ENCODE measurements at regions not wholly inside any gene's neighbourhood (a gene's known extent, or its start where the extent isn't known, plus 50 kb on each side); places are given as distances from the start of the nearest gene placed in this dataset.

DNA sequence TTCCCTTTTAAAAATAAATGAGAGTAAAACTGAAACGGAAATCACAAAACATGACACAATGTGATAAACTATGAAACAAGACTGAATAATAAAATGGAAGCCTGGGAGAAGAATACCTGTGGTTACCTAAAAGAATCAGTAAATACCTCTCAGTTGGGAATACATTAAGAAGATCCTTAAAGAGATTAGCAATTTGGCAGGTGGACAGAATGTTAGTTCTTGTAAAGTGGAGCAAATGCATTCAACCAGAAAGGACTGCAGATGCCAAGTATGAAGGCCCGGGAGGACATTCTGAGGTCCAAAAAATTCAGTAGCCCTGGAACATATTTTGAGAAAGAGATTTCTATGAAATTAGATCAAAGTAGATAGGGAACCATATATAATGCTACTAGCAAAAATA is 861.3 kb upstream of the SEL1L start:
- Histone ChIP-seq H2AFZ (ENCODE audit: low read length) (no peak overlapping the region), H3K4me2 (ENCODE audit: low read depth, low read length, poor library complexity, severe bottlenecking) (no peak overlapping the region), H3K27me3 (ENCODE audit: low read length) (no peaks in the 10 kb centered on the region), H3K9ac (ENCODE audit: low read length) (no peak overlapping the region), H3K4me1 (ENCODE audit: low read length) (no peaks in the 10 kb centered on the region), H3K27ac (ENCODE audit: low read length) (no peak overlapping the region), H3K79me2 (ENCODE audit: low read length) (no peaks in the 10 kb centered on the region), H3K9me2 (replicated peaks; ENCODE audit: insufficient read depth, low read length) (no peaks in the 10 kb centered on the region), H3K36me3 (ENCODE audit: insufficient read depth, low read length) (no peaks in the 10 kb centered on the region), H4K20me1 (ENCODE audit: insufficient read depth, low read depth, low read length) (no peaks in the 10 kb centered on the region), H3K4me3 (ENCODE audit: low read length) (no peak overlapping the region), H3K9me3 (ENCODE audit: low read length) (peaks cover 34% of the 10 kb centered on the region)
- DNase-seq, result no peak

DNA sequence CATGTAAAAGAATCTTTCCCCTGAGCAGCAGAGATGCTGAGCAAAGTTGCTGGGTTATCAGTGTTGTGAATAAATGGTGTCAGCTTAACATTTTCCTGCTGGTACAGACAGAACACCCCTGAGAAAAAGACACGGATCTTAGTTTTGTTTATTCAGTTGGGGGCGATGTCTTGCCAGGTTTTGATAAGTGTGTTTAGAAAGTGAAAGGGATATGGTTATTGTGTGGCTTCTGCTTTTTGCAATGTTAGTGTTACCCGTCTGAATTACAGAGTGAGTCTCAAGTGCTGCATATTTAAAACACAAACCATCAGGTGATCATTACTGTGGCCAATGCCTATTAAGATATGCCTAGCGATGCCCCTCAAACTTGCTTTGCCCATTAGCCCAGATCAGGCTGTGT is 864.6 kb upstream of the SEL1L start:
- H3K27ac ChIP-seq (ENCODE audit: low read length), result no peak overlapping the region
- no peak overlapping the region for H3K9ac ChIP-seq (ENCODE audit: low read length)
- H3K4me1 ChIP-seq (ENCODE audit: low read length), result no peaks in the 10 kb centered on the region
- no peak overlapping the region for H2AFZ ChIP-seq (ENCODE audit: low read length)
- H3K9me2 ChIP-seq (replicated peaks; ENCODE audit: insufficient read depth, low read length), result no peaks in the 10 kb centered on the region
- H3K36me3 ChIP-seq (ENCODE audit: insufficient read depth, low read length), result no peaks in the 10 kb centered on the region
- H3K27me3 ChIP-seq (ENCODE audit: low read length), result no peaks in the 10 kb centered on the region
- H4K20me1 ChIP-seq (ENCODE audit: insufficient read depth, low read depth, low read length), result no peaks in the 10 kb centered on the region
- no peaks in the 10 kb centered on the region for H3K79me2 ChIP-seq (ENCODE audit: low read length)
- no peak overlapping the region for H3K4me2 ChIP-seq (ENCODE audit: low read depth, low read length, poor library complexity, severe bottlenecking)
- DNase-seq, result no peak
- H3K4me3 ChIP-seq (ENCODE audit: low read length), result no peak overlapping the region
- peaks cover 37% of the 10 kb centered on the region for H3K9me3 ChIP-seq (ENCODE audit: low read length)

DNA sequence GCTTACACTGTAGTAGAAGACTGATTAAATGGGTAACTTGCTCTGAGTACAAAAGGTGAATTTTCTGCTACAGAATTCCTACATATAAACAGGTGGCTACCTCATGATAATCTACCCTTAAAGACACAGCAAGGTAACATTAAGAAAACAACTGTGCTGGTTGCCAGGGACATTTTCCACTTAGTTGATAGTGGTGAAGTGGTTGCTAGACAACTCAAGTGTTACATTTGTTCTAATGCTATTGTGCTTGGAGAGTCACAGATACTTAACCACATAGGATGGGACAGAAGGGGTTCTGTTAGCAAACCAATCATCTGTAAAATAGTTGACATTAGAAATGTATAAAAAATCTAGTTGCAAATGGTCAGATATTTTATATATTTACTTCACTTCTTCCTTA is 870.3 kb upstream of the SEL1L start:
- H3K4me2 ChIP-seq (ENCODE audit: low read depth, low read length, poor library complexity, severe bottlenecking), result no peak overlapping the region
- H3K36me3 ChIP-seq (ENCODE audit: insufficient read depth, low read length), result no peaks in the 10 kb centered on the region
- no peaks in the 10 kb centered on the region for H3K27me3 ChIP-seq (ENCODE audit: low read length)
- no peaks in the 10 kb centered on the region for H4K20me1 ChIP-seq (ENCODE audit: insufficient read depth, low read depth, low read length)
- H3K79me2 ChIP-seq (ENCODE audit: low read length), result no peaks in the 10 kb centered on the region
- no peak overlapping the region for H3K4me3 ChIP-seq (ENCODE audit: low read length)
- no peaks in the 10 kb centered on the region for H3K4me1 ChIP-seq (ENCODE audit: low read length)
- no peak for DNase-seq
- H2AFZ ChIP-seq (ENCODE audit: low read length), result no peak overlapping the region
- H3K9ac ChIP-seq (ENCODE audit: low read length), result no peak overlapping the region
- peaks cover 48% of the 10 kb centered on the region for H3K9me3 ChIP-seq (ENCODE audit: low read length)
- H3K9me2 ChIP-seq (replicated peaks; ENCODE audit: insufficient read depth, low read length), result no peaks in the 10 kb centered on the region
- no peak overlapping the region for H3K27ac ChIP-seq (ENCODE audit: low read length)

DNA sequence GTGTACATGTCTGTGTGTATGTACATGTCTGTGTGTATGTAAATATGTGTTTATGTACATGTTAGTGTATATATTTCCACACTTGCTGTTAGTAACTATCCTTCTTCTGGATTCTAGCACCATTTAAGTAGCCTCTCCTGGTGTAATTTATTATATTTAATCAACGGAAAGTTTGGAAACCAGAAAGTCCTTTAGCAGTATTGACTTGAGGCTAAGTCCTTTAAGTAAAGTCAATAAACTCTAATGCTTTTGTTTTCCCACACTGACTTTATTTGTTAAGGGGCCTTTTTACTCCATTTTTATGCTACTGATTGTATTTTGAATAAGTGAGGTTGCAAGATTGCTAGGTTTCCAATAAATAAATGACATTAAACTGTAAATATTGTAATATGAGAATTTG is 876.4 kb upstream of the SEL1L start:
- no peak overlapping the region for H2AFZ ChIP-seq (ENCODE audit: low read length)
- DNase-seq, result no peak
- H3K4me3 ChIP-seq (ENCODE audit: low read length), result no peak overlapping the region
- no peaks in the 10 kb centered on the region for H3K79me2 ChIP-seq (ENCODE audit: low read length)
- no peak overlapping the region for H3K27ac ChIP-seq (ENCODE audit: low read length)
- peaks cover 48% of the 10 kb centered on the region for H3K9me3 ChIP-seq (ENCODE audit: low read length)
- H3K4me1 ChIP-seq (ENCODE audit: low read length), result peaks cover 3% of the 10 kb centered on the region; the same call in 1 of the 2 replicates
- no peak overlapping the region for H3K9ac ChIP-seq (ENCODE audit: low read length)
- H3K9me2 ChIP-seq (replicated peaks; ENCODE audit: insufficient read depth, low read length), result no peaks in the 10 kb centered on the region
- no peak overlapping the region for H3K4me2 ChIP-seq (ENCODE audit: low read depth, low read length, poor library complexity, severe bottlenecking)
- H4K20me1 ChIP-seq (ENCODE audit: insufficient read depth, low read depth, low read length), result no peaks in the 10 kb centered on the region
- H3K36me3 ChIP-seq (ENCODE audit: insufficient read depth, low read length), result no peaks in the 10 kb centered on the region
- no peaks in the 10 kb centered on the region for H3K27me3 ChIP-seq (ENCODE audit: low read length)

DNA sequence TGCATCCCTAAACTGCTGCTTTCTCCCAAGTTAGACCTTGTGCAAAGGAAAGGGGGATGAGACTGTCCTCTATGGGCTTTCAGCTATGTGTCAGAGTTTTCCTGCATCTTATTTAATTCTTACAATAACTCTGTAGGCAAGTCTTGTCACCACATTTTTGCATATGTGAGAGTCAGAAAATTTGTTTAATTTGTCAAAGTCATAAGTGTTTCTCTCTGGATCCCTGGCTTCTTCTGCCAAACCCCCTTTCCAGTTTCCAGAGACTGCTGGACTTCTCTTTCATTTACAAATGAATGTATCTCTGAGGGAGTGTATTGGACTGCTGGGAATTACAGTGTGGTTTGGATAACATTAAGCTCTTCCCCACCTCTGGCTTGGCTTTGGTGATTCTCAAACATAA is 877.6 kb upstream of the SEL1L start:
- H3K9me3 ChIP-seq (ENCODE audit: low read length), result peaks cover 49% of the 10 kb centered on the region
- H3K4me3 ChIP-seq (ENCODE audit: low read length), result no peak overlapping the region
- no peak overlapping the region for H3K4me2 ChIP-seq (ENCODE audit: low read depth, low read length, poor library complexity, severe bottlenecking)
- H3K27ac ChIP-seq (ENCODE audit: low read length), result no peak overlapping the region
- no peak overlapping the region for H3K9ac ChIP-seq (ENCODE audit: low read length)
- H2AFZ ChIP-seq (ENCODE audit: low read length), result no peak overlapping the region
- H3K9me2 ChIP-seq (replicated peaks; ENCODE audit: insufficient read depth, low read length), result no peaks in the 10 kb centered on the region
- no peaks in the 10 kb centered on the region for H3K79me2 ChIP-seq (ENCODE audit: low read length)
- no peaks in the 10 kb centered on the region for H4K20me1 ChIP-seq (ENCODE audit: insufficient read depth, low read depth, low read length)
- peaks cover 3% of the 10 kb centered on the region; the same call in 1 of the 2 replicates for H3K4me1 ChIP-seq (ENCODE audit: low read length)
- DNase-seq, result no peak
- no peaks in the 10 kb centered on the region for H3K36me3 ChIP-seq (ENCODE audit: insufficient read depth, low read length)
- no peaks in the 10 kb centered on the region for H3K27me3 ChIP-seq (ENCODE audit: low read length)

DNA sequence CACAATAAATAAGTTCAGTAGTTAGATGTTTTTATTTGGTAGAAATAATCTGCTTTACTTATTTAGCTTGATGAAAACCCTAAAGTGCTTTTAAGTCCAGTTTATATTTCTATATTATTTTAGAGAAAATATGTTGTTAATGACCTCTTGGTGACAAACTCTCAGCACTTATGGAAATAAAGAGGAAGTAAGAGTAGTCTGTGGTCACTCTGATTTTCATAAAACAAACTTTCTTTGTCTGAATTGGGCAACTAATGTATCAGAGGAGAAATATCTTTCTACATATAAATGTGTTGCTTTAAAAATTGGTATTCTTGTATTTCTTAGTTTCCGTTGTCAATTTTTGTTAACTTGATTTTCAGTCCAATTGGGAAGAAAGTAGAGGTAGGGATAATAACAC is 878.9 kb upstream of the SEL1L start:
- Histone ChIP-seq H4K20me1 (ENCODE audit: insufficient read depth, low read depth, low read length) (no peaks in the 10 kb centered on the region), H3K36me3 (ENCODE audit: insufficient read depth, low read length) (no peaks in the 10 kb centered on the region), H3K27me3 (ENCODE audit: low read length) (no peaks in the 10 kb centered on the region), H3K4me3 (ENCODE audit: low read length) (no peak overlapping the region), H3K9me3 (ENCODE audit: low read length) (peaks cover 51% of the 10 kb centered on the region), H3K4me2 (ENCODE audit: low read depth, low read length, poor library complexity, severe bottlenecking) (no peak overlapping the region), H2AFZ (ENCODE audit: low read length) (no peak overlapping the region), H3K9me2 (replicated peaks; ENCODE audit: insufficient read depth, low read length) (no peaks in the 10 kb centered on the region), H3K4me1 (ENCODE audit: low read length) (peaks cover 3% of the 10 kb centered on the region; the same call in 1 of the 2 replicates), H3K27ac (ENCODE audit: low read length) (no peak overlapping the region), H3K9ac (ENCODE audit: low read length) (no peak overlapping the region), H3K79me2 (ENCODE audit: low read length) (no peaks in the 10 kb centered on the region)
- DNase-seq, result no peak

DNA sequence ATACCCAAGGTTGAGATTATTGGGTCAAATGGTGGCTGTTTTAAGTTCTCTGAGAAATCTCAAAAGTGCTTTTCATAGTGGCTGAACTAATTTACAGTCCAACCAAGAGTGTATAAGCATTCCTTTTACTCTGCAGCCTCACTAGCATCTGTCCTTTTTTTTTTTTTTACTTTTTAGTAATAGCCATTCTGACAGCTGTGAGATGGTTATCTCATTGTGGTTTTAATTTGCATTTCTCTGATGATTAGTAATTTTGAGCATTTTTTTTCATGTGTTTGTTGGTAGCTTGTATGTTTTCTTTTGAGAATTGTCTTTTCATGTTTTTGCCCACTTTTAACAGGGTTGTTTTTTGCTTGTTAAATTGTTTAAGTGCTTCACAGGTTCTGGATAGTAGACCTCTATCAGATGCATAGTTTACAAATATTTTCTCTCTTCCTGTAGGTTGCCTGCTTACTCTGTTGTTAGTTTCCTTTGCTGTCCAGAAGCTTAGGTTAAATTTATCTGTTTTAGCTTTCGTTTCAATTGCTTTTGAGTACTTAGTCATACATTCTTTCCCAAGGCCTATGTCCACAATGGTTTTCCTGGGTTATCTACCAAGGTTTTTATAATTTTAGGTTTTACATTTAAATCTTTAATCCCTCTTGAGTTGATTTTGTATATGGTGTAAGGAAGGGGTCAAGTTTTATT is 881.3 kb upstream of the SEL1L start:
- Histone ChIP-seq H3K27ac (ENCODE audit: low read length) (no peak overlapping the region), H2AFZ (ENCODE audit: low read length) (no peak overlapping the region), H3K79me2 (ENCODE audit: low read length) (no peaks in the 10 kb centered on the region), H3K9me2 (replicated peaks; ENCODE audit: insufficient read depth, low read length) (no peaks in the 10 kb centered on the region), H3K9ac (ENCODE audit: low read length) (no peak overlapping the region), H3K4me2 (ENCODE audit: low read depth, low read length, poor library complexity, severe bottlenecking) (no peak overlapping the region), H3K4me3 (ENCODE audit: low read length) (no peak overlapping the region), H3K36me3 (ENCODE audit: insufficient read depth, low read length) (no peaks in the 10 kb centered on the region), H3K27me3 (ENCODE audit: low read length) (no peaks in the 10 kb centered on the region), H3K4me1 (ENCODE audit: low read length) (peaks cover 3% of the 10 kb centered on the region; the same call in 1 of the 2 replicates), H4K20me1 (ENCODE audit: insufficient read depth, low read depth, low read length) (no peaks in the 10 kb centered on the region), H3K9me3 (ENCODE audit: low read length) (peaks cover 60% of the 10 kb centered on the region)
- no peak for DNase-seq

DNA sequence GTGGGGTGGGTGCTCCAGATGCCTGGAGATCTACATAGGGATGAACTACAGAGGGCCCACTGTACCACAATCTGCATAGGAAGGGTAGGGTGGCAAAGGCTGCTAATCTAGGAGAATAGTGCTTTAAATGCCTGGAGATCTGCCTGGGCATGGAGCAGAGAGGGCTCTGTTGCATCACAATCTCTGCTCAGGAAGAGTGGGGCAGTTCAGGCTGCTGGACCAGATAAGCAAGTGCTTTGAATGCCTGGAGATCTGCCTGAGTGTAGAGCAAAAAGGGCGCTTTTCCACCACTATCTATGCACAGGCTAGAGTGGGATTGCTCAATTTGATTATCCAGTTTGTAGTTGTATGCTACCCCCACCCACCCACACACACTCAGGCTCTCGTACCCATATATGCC is 886.3 kb upstream of the SEL1L start:
- Histone ChIP-seq H3K36me3 (ENCODE audit: insufficient read depth, low read length) (no peaks in the 10 kb centered on the region), H3K9me3 (ENCODE audit: low read length) (peaks cover 72% of the 10 kb centered on the region), H3K9me2 (replicated peaks; ENCODE audit: insufficient read depth, low read length) (no peaks in the 10 kb centered on the region), H3K9ac (ENCODE audit: low read length) (no peak overlapping the region), H3K4me2 (ENCODE audit: low read depth, low read length, poor library complexity, severe bottlenecking) (no peak overlapping the region), H3K27ac (ENCODE audit: low read length) (no peak overlapping the region), H3K79me2 (ENCODE audit: low read length) (no peaks in the 10 kb centered on the region), H4K20me1 (ENCODE audit: insufficient read depth, low read depth, low read length) (no peaks in the 10 kb centered on the region), H3K4me1 (ENCODE audit: low read length) (no peaks in the 10 kb centered on the region), H3K4me3 (ENCODE audit: low read length) (no peak overlapping the region), H2AFZ (ENCODE audit: low read length) (no peak overlapping the region), H3K27me3 (ENCODE audit: low read length) (no peaks in the 10 kb centered on the region)
- DNase-seq, result no peak
